Gastrocnemius medialis (tissue), 4 donors: ENCODE measurements at regions not wholly inside any gene's neighbourhood (a gene's known extent, or its start where the extent isn't known, plus 50 kb on each side); places are given as distances from the start of the nearest gene placed in this dataset.

Experiments
- POLR2A ChIP-seq, 2 donors: fragments of 450-650 bp; IDR thresholded peaks; one replicate each; pipeline ENCODE4 v1.6.1; 2017; ENCODE audit warnings: antibody characterized with exemption in 2 of 2, mild to moderate bottlenecking in 2 of 2, moderate library complexity in 2 of 2
- TF ChIP-seq, protein P1 (sequence below), 5 experiments: fragments of 450-650 bp in 3 of 5; fragments of 200-600 bp in 2 of 5; sonication (generic) in 2 of 5; IDR thresholded peaks in 4 of 5; conservative IDR thresholded peaks in 1 of 5; 1 replicate in 4 of 5; 2 replicates in 1 of 5; pipeline ENCODE4 v1.5.1; 2016 to 2019; ENCODE audit warnings: antibody characterized with exemption in 5 of 5, mild to moderate bottlenecking in 3 of 5, moderate library complexity in 3 of 5

DNA sequence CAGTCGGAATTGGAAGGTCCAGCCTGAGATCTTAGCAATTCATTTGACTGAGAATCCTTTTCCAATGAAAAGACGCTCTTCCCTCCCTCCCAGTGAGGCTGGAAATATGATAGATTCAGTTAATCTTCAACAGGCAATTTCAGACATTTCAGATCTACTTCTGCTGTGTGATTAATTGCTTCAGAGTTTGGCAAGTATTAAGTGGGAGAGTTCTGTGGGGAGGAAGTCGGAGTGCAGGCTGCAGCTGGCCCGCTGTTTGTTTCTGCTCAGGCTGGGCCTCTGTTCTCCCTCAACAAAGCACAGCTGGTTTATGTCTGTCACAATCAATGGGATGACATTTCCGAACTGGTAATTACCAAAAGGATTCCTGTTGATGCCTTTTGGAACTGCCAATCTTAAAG, 178.2 kb downstream of the NDFIP2 start:
- no peak for TF ChIP-seq POLR2A (IDR thresholded peaks at IDR 0.05)
- TF ChIP-seq, protein P1, sequence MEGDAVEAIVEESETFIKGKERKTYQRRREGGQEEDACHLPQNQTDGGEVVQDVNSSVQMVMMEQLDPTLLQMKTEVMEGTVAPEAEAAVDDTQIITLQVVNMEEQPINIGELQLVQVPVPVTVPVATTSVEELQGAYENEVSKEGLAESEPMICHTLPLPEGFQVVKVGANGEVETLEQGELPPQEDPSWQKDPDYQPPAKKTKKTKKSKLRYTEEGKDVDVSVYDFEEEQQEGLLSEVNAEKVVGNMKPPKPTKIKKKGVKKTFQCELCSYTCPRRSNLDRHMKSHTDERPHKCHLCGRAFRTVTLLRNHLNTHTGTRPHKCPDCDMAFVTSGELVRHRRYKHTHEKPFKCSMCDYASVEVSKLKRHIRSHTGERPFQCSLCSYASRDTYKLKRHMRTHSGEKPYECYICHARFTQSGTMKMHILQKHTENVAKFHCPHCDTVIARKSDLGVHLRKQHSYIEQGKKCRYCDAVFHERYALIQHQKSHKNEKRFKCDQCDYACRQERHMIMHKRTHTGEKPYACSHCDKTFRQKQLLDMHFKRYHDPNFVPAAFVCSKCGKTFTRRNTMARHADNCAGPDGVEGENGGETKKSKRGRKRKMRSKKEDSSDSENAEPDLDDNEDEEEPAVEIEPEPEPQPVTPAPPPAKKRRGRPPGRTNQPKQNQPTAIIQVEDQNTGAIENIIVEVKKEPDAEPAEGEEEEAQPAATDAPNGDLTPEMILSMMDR (IDR thresholded peaks at IDR 0.05 in 4 of 5, conservative IDR thresholded peaks at IDR 0.05 in 1 of 5), result no peak
